Fibroblast of mammary gland (primary cell): ENCODE measurements at regions not wholly inside any gene's neighbourhood (a gene's known extent, or its start where the extent isn't known, plus 50 kb on each side); places are given as distances from the start of the nearest gene placed in this dataset.

Experiments
- DNase-seq: peaks from one replicate; pipeline ENCODE4 v3.0.0-alpha.2; 2010; ENCODE audit warnings: low read depth
- H3K4me3 ChIP-seq: 2 replicates; pipeline ENCODE4 v1.5.1; 2011; ENCODE audit warnings: low read depth, mild to moderate bottlenecking, low read length, moderate library complexity; ENCODE audit not compliant: control insufficient read depth
- TF ChIP-seq, protein P1 (sequence below): conservative IDR thresholded peaks from 2 replicates; pipeline ENCODE4 v1.5.1; 2011; ENCODE audit warnings: low read depth, low read length, inconsistent platforms; ENCODE audit not compliant: control insufficient read depth, insufficient read depth

DNA sequence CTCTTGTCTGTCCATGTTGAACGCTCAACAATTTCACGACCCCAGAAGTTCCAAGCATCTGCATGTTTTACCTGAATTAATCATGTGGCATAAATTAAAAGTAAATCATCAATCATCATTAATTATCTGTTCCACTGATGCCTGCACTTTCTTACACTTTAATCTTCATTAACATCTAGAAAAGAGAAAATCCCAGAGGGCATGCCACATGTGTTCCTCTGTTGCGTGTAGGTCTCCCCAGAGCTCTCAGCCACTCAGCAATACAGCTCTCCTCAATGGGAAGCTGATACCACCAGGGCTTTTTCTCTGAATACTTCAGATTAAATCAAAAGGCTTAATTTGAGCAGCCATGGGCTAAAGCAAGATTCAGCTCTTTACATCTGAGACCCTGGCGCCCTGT is 722.4 kb upstream of the TENM3 start:
- DNase-seq, result no peak
- TF ChIP-seq, protein P1, sequence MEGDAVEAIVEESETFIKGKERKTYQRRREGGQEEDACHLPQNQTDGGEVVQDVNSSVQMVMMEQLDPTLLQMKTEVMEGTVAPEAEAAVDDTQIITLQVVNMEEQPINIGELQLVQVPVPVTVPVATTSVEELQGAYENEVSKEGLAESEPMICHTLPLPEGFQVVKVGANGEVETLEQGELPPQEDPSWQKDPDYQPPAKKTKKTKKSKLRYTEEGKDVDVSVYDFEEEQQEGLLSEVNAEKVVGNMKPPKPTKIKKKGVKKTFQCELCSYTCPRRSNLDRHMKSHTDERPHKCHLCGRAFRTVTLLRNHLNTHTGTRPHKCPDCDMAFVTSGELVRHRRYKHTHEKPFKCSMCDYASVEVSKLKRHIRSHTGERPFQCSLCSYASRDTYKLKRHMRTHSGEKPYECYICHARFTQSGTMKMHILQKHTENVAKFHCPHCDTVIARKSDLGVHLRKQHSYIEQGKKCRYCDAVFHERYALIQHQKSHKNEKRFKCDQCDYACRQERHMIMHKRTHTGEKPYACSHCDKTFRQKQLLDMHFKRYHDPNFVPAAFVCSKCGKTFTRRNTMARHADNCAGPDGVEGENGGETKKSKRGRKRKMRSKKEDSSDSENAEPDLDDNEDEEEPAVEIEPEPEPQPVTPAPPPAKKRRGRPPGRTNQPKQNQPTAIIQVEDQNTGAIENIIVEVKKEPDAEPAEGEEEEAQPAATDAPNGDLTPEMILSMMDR, result no peak
- H3K4me3 ChIP-seq, result no peak overlapping the region

DNA sequence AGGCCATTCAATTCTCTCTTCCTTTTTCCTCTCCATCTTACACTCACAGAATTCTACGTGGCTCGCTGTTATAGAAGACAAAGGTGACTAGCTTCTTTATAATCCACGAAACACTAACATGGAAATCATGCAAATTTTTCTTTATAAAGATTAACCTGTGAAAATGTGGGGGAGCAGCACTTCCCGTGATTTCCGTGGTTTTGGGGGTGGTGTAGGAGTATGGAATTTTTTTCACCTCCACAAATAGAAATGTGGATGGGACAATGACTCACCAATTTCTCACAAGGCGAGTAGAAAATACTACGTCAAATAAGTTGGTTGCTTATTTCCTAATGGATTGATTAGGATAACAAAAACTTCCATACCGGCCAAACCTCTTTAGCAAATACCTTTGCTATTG is 719.2 kb upstream of the TENM3 start:
- H3K4me3 ChIP-seq, result no peak overlapping the region
- DNase-seq, result no peak
- TF ChIP-seq, protein P1, result no peak

DNA sequence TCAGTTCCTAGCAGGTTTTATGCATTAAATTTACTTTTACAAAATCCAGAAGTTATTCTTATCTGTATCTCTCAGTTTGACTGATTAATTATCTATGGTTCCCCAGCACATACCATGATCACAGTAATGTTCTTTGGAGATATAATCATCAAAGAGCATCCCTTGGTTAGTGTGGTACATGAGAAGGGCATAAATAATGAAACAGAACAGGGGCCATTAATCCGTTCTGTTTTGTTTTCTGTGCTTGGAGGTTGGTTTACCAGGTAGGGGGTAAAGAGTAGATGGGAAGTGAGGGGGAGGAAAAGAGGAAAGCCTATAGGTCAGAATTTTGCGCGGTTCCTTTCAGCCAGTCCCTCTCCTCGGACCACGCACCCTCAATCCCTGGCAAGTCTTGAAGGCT is 718.7 kb upstream of the TENM3 start:
- TF ChIP-seq, protein P1, result no peak
- no peak overlapping the region for H3K4me3 ChIP-seq
- no peak for DNase-seq

DNA sequence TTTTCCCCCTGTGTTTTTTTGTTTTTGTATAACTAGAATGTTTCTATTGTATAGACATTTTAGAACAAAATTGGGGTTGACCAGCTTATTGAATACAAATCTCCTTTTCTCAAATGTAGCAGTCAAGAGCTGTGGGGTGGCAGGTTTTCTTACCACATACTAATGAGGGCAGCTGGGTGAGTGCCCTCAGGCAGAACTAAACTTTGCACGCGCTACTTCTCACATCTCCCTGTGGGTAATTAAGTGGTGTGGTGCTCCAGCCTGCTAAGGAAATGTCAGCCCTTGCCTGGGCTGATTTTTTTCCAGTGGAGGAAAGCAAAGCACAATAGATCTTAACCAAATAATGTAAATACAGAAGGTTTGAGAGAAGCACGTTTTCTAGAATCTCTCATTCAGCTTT is 717.6 kb upstream of the TENM3 start:
- no peak for DNase-seq
- no peak overlapping the region for H3K4me3 ChIP-seq
- TF ChIP-seq, protein P1, result no peak

DNA sequence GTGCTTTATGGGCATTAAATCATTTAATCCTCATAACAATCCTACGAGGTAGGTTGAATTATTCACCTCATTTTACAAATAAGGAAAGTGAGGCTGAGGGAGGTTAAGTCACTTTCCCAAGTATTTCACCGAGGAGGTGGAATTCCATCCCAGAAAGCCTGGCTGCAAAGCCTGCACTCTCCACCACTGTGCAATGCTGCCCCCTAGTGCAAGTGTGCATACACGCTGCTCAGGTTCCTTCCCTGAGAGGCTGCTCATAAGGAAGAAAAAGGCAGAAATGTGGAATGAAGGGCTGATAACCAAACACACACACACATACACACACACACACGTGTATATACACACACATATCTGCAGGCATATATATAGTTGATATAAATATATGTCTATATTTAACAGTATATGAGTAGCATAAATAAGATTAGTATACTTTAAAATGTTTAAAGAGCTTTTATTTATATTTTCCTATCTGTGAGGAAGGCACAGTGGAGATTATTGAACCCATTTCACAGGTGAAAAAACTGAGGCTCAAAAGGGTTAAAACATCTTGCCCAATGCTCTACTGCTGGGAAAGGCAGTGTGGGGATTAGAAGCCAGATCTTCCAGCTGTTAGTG is 714.5 kb upstream of the TENM3 start:
- TF ChIP-seq, protein P1, result peak; percentile 99
- DNase-seq, result peak; percentile 73
- no peak overlapping the region for H3K4me3 ChIP-seq

DNA sequence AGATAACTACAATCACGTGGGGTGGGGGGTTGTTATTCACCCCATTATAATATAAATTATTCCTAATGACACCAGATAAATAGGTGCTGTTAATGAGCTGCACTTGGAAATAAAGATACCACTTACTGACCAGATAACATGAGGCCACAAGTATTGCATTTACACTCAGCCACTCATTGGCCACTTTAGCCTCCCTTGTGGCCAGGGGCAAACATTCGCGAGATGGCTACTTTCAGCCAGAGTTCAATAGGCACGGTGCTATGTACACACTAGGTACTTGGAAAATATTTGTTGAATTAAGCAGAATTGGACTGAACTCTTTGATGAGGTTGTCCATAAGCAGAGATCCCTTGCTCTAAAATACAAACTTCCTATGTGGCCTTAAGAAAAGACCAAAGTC is 713.7 kb upstream of the TENM3 start:
- DNase-seq, result no peak
- no peak overlapping the region for H3K4me3 ChIP-seq
- TF ChIP-seq, protein P1, result no peak
